ENCODE measurements at regions not wholly inside any gene's neighbourhood (a gene's known extent, or its start where the extent isn't known, plus 50 kb on each side); places are given as distances from the start of the nearest gene placed in this dataset.

DNA sequence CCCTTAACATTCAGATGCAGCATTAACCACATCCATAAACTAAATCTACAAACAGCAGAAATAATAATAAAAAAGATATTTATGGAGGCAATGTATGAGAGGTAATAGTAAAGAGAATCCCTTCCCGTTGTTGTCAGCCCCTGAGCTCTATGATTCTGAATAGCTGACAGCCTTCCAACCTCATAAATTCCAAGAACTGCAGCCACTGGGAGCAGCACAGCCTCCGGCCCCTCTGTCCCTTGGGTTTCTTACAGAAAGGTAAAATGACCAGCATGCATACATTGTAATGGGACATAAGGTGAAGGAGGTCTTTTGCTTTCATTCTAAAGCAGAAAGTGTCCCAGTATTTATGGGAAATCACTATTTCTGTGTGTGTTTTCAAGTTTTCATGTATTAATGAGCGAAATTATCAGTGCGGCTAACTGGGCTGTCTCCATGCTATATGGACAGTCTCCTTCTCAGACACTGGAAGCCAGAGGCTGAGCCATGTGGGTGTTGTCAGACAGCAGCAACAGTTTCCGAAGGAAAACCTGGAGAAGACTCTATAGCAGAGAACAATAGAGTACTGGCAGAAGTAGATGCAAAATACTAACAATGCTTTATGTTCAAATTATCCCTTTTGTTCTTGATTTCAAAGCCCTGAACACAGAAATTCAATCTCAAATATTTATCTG lies 151.6 kb downstream of the LRRC30 start:
- TF ChIP-seq, protein P1, sequence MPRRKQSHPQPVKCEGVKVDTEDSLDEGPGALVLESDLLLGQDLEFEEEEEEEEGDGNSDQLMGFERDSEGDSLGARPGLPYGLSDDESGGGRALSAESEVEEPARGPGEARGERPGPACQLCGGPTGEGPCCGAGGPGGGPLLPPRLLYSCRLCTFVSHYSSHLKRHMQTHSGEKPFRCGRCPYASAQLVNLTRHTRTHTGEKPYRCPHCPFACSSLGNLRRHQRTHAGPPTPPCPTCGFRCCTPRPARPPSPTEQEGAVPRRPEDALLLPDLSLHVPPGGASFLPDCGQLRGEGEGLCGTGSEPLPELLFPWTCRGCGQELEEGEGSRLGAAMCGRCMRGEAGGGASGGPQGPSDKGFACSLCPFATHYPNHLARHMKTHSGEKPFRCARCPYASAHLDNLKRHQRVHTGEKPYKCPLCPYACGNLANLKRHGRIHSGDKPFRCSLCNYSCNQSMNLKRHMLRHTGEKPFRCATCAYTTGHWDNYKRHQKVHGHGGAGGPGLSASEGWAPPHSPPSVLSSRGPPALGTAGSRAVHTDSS (tag by site-specific recombination; IDR thresholded peaks at IDR 0.05), result no peak
- TF ChIP-seq, protein P2, sequence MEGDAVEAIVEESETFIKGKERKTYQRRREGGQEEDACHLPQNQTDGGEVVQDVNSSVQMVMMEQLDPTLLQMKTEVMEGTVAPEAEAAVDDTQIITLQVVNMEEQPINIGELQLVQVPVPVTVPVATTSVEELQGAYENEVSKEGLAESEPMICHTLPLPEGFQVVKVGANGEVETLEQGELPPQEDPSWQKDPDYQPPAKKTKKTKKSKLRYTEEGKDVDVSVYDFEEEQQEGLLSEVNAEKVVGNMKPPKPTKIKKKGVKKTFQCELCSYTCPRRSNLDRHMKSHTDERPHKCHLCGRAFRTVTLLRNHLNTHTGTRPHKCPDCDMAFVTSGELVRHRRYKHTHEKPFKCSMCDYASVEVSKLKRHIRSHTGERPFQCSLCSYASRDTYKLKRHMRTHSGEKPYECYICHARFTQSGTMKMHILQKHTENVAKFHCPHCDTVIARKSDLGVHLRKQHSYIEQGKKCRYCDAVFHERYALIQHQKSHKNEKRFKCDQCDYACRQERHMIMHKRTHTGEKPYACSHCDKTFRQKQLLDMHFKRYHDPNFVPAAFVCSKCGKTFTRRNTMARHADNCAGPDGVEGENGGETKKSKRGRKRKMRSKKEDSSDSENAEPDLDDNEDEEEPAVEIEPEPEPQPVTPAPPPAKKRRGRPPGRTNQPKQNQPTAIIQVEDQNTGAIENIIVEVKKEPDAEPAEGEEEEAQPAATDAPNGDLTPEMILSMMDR (tag by site-specific recombination; IDR thresholded peaks at IDR 0.05), result no peak
- TF ChIP-seq GLIS2 (tag by site-specific recombination; IDR thresholded peaks at IDR 0.05), result no peak

Data from HEK293 (cell line).